Choroid plexus epithelial cell (primary cell): ENCODE measurements at regions not wholly inside any gene's neighbourhood (a gene's known extent, or its start where the extent isn't known, plus 50 kb on each side); places are given as distances from the start of the nearest gene placed in this dataset.

Source experiments
- DNase-seq: peaks from one replicate; pipeline ENCODE4 v3.0.0-alpha.2; 2010; ENCODE audit warnings: low read depth
- H3K4me3 ChIP-seq: 2 replicates; pipeline ENCODE4 v1.5.1; 2011; ENCODE audit warnings: low read depth, mild to moderate bottlenecking, control low read depth, low read length, moderate library complexity
- TF ChIP-seq, protein P1 (sequence below): conservative IDR thresholded peaks from 2 replicates; pipeline ENCODE4 v1.5.1; 2011; ENCODE audit warnings: low read depth, mild to moderate bottlenecking, control low read depth, inconsistent platforms, low read length, moderate library complexity

GRCh38 chr3:165406425-165406824 is 210.2 kb upstream of the SLITRK3 start:
- TF ChIP-seq, protein P1, sequence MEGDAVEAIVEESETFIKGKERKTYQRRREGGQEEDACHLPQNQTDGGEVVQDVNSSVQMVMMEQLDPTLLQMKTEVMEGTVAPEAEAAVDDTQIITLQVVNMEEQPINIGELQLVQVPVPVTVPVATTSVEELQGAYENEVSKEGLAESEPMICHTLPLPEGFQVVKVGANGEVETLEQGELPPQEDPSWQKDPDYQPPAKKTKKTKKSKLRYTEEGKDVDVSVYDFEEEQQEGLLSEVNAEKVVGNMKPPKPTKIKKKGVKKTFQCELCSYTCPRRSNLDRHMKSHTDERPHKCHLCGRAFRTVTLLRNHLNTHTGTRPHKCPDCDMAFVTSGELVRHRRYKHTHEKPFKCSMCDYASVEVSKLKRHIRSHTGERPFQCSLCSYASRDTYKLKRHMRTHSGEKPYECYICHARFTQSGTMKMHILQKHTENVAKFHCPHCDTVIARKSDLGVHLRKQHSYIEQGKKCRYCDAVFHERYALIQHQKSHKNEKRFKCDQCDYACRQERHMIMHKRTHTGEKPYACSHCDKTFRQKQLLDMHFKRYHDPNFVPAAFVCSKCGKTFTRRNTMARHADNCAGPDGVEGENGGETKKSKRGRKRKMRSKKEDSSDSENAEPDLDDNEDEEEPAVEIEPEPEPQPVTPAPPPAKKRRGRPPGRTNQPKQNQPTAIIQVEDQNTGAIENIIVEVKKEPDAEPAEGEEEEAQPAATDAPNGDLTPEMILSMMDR = no peak
- H3K4me3 ChIP-seq = no peak overlapping the region
- DNase-seq = no peak

DNA sequence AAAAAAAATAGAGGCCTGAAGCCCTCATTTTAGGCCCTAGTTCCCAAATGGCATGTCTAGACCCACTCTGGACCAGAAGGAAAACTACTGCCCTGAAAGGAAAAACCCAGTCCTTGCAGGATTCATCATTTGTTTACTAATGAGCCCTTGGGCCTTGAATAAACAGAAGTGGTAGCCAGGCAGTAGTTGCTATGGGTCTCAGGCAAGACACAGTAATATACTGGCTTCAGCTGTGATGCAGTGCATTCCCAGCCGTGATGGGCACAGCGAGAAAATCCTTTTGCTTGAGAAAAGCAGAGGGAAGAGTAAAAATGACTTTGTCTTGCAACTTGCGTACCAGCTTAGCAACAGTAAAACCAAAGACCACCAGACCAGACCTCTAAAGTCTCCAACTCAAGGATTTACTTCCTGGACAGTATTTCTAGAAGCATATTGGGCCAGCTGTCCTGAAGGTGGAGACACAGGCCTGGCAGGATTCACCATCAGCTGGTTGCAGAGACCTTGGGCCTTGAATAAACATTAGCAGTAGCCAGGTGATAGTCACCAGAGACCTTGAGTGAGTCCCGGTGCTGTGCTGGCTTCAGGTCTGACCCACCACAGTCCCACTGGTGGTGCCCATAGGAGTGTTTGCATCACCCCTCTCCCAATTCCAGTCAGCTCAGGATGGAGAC is 208.3 kb upstream of the SLITRK3 start:
- no peak overlapping the region for H3K4me3 ChIP-seq
- no peak for DNase-seq
- TF ChIP-seq, protein P1 = no peak

- H3K4me3 ChIP-seq = no peak overlapping the region
- TF ChIP-seq, protein P1 = no peak
- DNase-seq = no peak
These were observed 207.5 kb upstream of the SLITRK3 start for GRCh38 chr3:165403666-165404065.

DNA sequence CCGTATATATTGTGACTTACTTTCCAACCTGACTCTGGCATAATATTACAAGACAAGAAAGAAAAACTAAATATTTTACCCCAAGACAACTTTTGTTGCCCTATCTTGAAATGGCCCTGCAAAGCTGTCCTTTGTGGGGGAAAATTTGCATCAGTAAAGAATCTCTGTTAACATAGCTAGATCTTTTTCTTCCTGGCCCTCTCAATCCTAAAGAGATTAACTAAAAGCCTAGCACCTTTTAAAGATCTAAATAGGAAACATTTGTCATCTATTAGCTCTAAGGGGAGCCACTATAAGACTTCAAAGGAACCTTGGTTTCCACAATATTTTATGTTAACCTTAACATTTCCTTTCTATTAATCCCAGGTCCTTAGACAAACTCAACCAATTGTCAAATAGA is 199.0 kb upstream of the SLITRK3 start:
- H3K4me3 ChIP-seq = no peak overlapping the region
- TF ChIP-seq, protein P1 = no peak
- DNase-seq = no peak

DNA sequence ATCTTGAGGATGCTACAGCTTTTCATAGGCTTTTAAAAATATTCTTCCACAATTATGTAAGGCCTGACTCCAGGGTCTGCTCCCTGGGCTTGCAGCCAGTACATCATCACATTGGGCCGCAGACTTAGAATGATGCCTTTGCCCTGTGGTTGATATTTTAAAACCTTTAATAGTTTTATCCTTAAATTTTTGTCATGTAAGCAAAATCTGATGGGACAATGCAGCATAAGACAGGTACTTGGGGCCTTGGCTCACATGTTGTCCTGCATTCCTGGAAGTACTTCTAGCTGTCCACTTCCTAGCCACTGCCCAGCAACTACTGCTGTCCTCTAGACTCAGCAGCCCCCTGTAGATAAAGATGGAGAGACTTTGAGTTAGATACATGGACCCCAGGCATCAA is 197.3 kb upstream of the SLITRK3 start:
- no peak overlapping the region for H3K4me3 ChIP-seq
- TF ChIP-seq, protein P1 = no peak
- DNase-seq = no peak

DNA sequence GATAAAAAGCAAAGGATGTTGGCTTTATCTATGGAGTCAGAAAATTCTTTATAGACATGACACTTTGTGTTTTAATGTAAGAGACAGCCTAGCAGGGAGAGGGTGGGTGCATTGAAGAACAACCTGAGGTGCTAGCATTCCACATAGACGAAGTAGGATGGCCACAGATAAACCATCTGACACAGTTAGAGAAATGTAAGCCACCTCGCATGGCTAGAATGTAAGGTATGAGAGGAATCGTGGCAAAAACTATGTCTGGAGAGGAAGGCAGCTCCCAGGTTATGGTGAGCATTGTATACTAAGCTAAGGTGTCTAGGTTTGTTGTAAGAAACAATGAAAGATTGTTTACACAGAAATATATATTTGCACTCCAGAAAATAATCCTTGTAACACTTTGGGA is 194.0 kb upstream of the SLITRK3 start:
- TF ChIP-seq, protein P1 = no peak
- DNase-seq = no peak
- no peak overlapping the region for H3K4me3 ChIP-seq

GRCh38 chr3:165389653-165390052 is 193.5 kb upstream of the SLITRK3 start:
- TF ChIP-seq, protein P1 = no peak

More at GRCh38 chr3:165389653-165390052, 193.5 kb upstream of the SLITRK3 start:
- no peak overlapping the region for H3K4me3 ChIP-seq
- DNase-seq = no peak
